WERI-Rb-1 (cell line): ENCODE measurements at regions not wholly inside any gene's neighbourhood (a gene's known extent, or its start where the extent isn't known, plus 50 kb on each side); places are given as distances from the start of the nearest gene placed in this dataset.

Source experiments
- DNase-seq: peaks from one replicate; pipeline ENCODE4 v3.0.0-alpha.2; 2020
- H3K27ac ChIP-seq: fragments of 250-450 bp; sonication (Bioruptor Pico); 2 replicates; pipeline ENCODE4 v1.5.1; 2020; ENCODE audit warnings: mild to moderate bottlenecking, moderate library complexity
- H3K27me3 ChIP-seq: fragments of 250-450 bp; sonication (Bioruptor Pico); 2 replicates; pipeline ENCODE4 v1.5.1; 2021; ENCODE audit warnings: mild to moderate bottlenecking, low read depth, moderate library complexity; ENCODE audit not compliant: insufficient read depth, severe bottlenecking
- H3K36me3 ChIP-seq: fragments of 250-450 bp; sonication (Bioruptor Pico); 2 replicates; pipeline ENCODE4 v1.5.1; 2020; ENCODE audit warnings: mild to moderate bottlenecking, moderate library complexity
- H3K4me3 ChIP-seq: 2 replicates; pipeline ENCODE4 v1.5.1; 2011; ENCODE audit warnings: low read depth, mild to moderate bottlenecking, control low read depth, low read length
- H3K9me3 ChIP-seq: fragments of 250-450 bp; sonication (Bioruptor Pico); 2 replicates; pipeline ENCODE4 v1.5.1; 2021; ENCODE audit warnings: mild to moderate bottlenecking, moderate library complexity; ENCODE audit not compliant: severe bottlenecking
- CTCF ChIP-seq: IDR thresholded peaks from 2 replicates; pipeline ENCODE4 v1.5.1; 2011; ENCODE audit warnings: low read depth, mild to moderate bottlenecking, control low read depth, inconsistent platforms, low read length

DNA sequence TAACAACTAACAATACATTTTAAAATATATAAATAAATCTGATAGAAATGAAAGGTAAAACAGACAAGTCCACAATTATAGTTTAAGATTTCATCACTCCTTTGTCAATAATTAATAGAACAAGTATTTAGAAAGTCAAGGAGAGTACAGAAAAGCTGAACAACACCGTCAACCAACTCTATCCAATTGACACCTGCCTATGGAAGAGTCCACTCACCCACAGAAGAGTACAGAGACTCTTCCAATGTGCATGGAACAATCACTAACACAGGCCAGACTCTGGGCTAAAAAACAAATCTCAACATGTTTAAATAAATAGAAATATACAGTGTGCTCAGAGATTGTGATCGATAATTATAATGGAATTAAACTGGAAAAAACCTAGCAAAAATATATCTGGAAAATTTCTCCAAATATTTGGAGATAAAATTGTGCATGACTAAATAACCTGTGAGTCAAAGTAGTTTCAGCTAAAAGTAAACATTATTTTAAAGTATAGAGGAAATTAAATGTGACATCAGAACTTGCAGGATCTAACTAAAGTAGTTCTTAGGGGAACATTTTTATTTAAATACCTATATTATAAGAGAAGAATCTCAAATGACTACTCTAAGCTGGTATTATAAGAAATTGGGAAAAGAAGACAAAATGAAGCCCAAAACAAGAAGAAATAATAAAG is 109.9 kb upstream of the EGFR start:
- H3K27ac ChIP-seq: no peak overlapping the region
- peaks cover 5% of the 10 kb centered on the region for H3K27me3 ChIP-seq
- H3K4me3 ChIP-seq: no peak overlapping the region
- no peak for DNase-seq
- no peaks in the 10 kb centered on the region for H3K9me3 ChIP-seq
- no peaks in the 10 kb centered on the region for H3K36me3 ChIP-seq
- no peak for TF ChIP-seq CTCF

- H3K4me3 ChIP-seq: no peak overlapping the region
- H3K27me3 ChIP-seq: no peaks in the 10 kb centered on the region
- H3K27ac ChIP-seq: no peak overlapping the region
- H3K36me3 ChIP-seq: no peaks in the 10 kb centered on the region
- no peak for TF ChIP-seq CTCF
- H3K9me3 ChIP-seq: no peaks in the 10 kb centered on the region
- DNase-seq: no peak
Measured at GRCh38 chr7:54915870-54916598, 102.8 kb upstream of the EGFR start.

DNA sequence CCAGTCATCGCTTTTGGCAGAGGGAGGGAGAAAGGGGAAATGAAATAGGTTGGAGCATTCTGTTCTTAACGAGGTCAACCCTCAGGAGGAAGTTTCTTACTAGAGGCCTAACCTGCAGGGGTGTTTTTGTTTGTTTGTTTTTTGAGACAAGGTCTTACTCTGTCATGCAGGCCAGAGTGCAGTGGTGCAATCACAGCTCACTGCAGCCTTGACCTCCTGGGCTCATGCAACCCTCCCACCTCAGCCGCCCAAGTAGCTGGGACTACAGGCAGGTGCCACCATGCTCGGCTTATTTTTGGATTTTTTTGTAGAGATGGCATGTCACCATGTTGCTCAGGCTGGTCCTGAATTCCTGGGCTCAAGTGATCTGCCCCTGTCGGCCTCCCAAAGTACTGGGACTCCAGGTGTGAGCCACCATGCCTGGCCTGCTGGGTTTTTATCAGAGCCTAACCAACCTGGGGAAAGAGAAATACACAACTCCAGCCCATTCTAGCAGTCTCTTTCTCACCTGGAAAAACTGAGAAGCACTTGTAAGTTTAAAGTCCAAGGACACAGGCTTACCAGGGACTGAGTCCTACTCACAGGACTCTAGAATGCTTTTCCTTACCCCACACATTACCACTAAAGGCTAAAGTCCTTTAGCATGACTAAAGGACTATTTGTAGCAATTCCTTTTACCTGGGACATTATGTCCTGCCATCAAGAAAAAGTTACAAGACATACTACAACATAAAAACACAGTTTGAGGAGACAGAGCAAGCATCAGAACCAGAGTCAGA is 101.0 kb upstream of the EGFR start:
- Histone ChIP-seq H3K27ac (no peak overlapping the region), H3K4me3 (no peak overlapping the region), H3K36me3 (no peaks in the 10 kb centered on the region), H3K27me3 (no peaks in the 10 kb centered on the region), H3K9me3 (no peaks in the 10 kb centered on the region)
- no peak for TF ChIP-seq CTCF
- DNase-seq: no peak

DNA sequence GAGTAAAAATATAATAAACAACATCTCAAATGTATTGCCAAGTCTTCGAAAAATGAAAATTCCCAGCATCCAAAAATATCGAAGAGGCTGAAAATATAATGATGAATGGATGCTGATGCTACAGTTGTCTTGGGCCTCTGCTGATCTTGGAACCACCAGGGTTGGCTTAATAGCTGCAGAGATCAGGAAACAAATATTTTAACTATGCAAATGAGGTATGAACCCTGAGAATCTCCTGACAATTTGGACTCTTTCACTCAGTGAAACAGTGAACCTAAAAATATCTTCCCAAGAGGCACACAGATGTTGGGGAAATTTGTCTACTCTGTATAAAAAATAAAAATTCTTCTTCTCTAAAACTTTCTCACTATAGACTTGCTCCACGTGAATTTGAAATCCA is 97.7 kb upstream of the EGFR start:
- no peaks in the 10 kb centered on the region for H3K9me3 ChIP-seq
- TF ChIP-seq CTCF: no peak
- no peaks in the 10 kb centered on the region for H3K27me3 ChIP-seq

GRCh38 chr7:54931532-54931931 is 87.3 kb upstream of the EGFR start:
- no peaks in the 10 kb centered on the region for H3K27me3 ChIP-seq
- no peaks in the 10 kb centered on the region for H3K36me3 ChIP-seq
- no peak for DNase-seq
- no peak for TF ChIP-seq CTCF
- H3K27ac ChIP-seq: no peak overlapping the region
- no peak overlapping the region for H3K4me3 ChIP-seq
- peaks cover 3% of the 10 kb centered on the region for H3K9me3 ChIP-seq

More for the DNA sequence above, 97.7 kb upstream of the EGFR start:
- no peak overlapping the region for H3K4me3 ChIP-seq
- no peak overlapping the region for H3K27ac ChIP-seq
- H3K36me3 ChIP-seq: no peaks in the 10 kb centered on the region
- DNase-seq: no peak
